WTC11 (cell line): ENCODE measurements at regions not wholly inside any gene's neighbourhood (a gene's known extent, or its start where the extent isn't known, plus 50 kb on each side); places are given as distances from the start of the nearest gene placed in this dataset.

Experiments
- ATF2 ChIP-seq: sonication (generic); formaldehyde crosslinking; IDR thresholded peaks from 2 replicates; pipeline ENCODE4 v1.8.1; 2022; ENCODE audit warnings: low read depth, missing genetic modification reagents, borderline replicate concordance
- CTCF ChIP-seq: fragments of 200-600 bp; IDR thresholded peaks from 2 replicates; pipeline ENCODE4 v1.8.0; 2022; ENCODE audit warnings: antibody characterized with exemption
- E2F5 ChIP-seq: sonication (generic); formaldehyde crosslinking; IDR thresholded peaks from 2 replicates; pipeline ENCODE4 v1.8.1; 2022; ENCODE audit warnings: mild to moderate bottlenecking, moderate library complexity, missing genetic modification reagents
- GABPB1 ChIP-seq: sonication (generic); formaldehyde crosslinking; IDR thresholded peaks from 2 replicates; pipeline ENCODE4 v1.8.1; 2023; ENCODE audit warnings: mild to moderate bottlenecking, missing genetic modification reagents
- MAX ChIP-seq: sonication (generic); formaldehyde crosslinking; IDR thresholded peaks from 2 replicates; pipeline ENCODE4 v1.8.0; 2022; ENCODE audit warnings: mild to moderate bottlenecking, missing genetic modification reagents
- ZNF138 ChIP-seq: sonication (generic); formaldehyde crosslinking; conservative IDR thresholded peaks from 2 replicates; pipeline ENCODE4 v1.8.1; 2022; ENCODE audit warnings: mild to moderate bottlenecking, moderate library complexity, missing genetic modification reagents

GRCh38 chr6:113146878-113147277 lies 710.3 kb upstream of the MARCKS start:
- TF ChIP-seq MAX (no peak), GABPB1 (CRISPR knock-in tag) (no peak), CTCF (no peak), E2F5 (CRISPR knock-in tag) (no peak), ATF2 (CRISPR knock-in tag) (no peak), ZNF138 (CRISPR knock-in tag) (no peak)
